ENCODE measurements at regions not wholly inside any gene's neighbourhood (a gene's known extent, or its start where the extent isn't known, plus 50 kb on each side); places are given as distances from the start of the nearest gene placed in this dataset.
A peak's percentile ranks its signal among the peaks of the same experiment; 100 is the strongest.

DNA sequence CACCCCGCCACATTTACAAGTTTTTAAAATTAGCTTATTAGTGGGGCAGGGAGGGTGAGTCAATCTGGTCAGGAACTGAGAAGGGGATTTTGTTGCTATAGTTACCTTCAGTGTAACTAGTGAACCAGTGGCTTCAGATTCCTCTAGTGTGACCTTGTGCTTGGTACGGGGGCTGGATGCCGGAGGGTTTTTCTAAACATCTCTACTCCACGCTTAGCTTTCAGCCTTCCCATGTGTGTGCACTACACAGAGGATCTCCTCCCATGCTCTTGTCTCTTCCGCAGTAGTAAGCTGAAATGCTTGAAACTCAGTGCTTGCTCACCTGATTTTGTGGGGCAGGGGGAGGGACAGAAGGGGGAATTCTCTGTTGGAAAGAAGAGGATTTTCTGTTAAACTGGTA lies 67.9 kb upstream of the AKAP13 start:
- no peak for DNase-seq

DNA sequence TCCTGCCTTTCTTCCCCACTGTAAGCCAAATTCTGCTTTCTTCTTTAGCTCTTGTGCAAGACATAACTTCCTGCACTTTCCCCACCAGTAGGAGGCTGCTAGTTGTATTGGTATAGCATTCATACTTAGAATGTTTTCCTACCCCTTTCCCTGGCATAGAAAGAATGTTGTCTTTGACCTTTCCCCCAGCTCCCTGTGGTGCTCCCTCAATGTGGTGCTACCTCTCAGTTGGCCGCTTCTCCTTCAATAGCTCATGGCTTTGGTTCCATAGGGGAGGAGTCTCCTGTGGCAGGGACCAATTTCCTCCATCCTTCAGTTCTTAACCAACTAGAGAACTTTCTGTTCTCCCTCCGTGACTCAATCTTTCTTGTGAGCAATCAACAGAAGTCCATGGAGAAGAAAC lies 67.5 kb upstream of the AKAP13 start:
- no peak for DNase-seq

DNA sequence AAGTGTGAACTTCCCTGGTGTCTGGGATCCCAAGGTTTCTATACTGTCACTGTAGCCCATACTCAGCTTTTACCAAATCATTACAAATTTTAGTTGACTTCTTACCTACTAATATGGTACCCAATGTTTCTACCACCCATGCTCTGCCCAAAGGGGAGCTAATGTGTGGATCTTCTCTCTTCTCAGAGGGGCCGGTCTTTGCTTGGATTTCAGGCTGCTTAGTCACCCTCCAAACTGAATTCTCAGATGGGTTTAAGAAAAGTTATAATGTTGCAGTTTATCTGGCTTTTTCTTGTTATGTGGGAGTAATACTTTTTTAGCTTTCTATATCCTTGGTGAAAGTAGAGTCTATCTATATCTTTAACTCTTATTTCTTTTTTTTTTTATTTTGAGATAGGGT lies 67.1 kb upstream of the AKAP13 start:
- DNase-seq: no peak

DNA sequence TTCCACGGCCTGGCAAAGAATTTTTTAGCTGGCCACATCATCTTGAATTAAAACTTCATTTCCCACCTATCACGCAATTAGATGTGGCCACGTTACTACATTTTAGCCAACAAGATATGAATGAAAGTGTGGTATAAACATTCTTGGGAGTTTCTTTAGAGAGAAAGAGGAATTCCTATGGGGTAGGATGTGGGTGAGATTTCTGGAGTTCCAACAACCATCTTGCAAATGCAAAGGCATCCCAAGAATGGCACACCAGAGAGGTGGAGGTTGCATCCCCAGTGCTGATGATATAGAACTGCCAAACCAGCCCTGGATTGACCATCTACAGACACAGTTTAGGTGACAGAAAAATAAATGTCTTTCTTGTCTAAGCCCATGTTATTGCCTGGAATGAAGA lies 66.3 kb upstream of the AKAP13 start:
- no peak for DNase-seq

DNA sequence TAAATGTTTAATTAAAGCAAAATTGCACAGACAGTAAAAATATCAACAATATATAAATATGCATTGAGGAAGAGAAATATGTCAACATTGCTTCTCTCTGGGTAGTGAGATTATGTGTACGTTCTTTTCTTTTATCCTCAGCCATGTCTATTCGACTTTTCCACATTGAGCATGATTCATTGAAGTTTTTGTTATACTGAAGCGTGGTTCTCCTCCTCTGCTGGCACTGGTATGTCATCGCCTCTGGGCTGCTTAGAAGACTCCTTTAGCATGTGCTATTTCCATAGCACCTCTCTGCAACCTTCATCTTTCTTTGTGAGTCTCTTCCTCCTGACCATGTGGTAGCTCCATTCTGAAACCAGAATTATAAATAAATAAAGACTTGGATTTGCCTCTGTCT lies 65.8 kb upstream of the AKAP13 start:
- DNase-seq: no peak

DNA sequence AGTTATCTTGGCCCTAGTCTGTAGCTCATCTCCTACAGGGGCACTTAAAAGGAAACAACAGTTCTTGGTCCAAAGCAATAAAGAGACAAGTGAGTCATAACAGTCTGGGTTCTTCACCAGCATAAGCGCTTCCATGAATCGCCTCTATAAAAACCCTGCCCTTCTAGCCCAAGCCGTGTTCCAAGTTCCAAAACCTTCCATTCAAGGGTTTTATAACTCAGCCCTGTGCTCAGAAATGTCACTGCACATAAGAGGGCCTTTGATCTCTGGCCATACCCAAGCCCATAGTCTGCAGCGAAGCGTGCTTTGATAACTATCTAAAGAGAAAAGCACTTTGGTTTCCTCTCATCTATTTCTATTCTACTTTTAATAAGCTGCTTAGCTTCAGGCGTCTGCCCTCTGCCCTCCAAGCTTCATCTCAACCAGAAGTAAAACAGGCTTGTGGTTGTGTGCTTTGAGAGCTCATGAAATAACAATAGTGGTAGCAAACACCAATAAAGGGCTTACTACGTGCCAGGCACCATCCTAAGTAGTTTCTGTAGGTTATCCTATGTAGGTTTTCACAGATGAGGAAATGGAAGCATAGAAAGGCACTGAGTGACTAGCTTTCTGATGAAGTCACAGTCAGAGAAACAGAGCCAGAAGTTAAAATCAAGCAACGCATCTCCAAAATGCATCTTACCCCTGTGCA lies 64.0 kb upstream of the AKAP13 start:
- DNase-seq: peak; percentile 20 to 34

DNA sequence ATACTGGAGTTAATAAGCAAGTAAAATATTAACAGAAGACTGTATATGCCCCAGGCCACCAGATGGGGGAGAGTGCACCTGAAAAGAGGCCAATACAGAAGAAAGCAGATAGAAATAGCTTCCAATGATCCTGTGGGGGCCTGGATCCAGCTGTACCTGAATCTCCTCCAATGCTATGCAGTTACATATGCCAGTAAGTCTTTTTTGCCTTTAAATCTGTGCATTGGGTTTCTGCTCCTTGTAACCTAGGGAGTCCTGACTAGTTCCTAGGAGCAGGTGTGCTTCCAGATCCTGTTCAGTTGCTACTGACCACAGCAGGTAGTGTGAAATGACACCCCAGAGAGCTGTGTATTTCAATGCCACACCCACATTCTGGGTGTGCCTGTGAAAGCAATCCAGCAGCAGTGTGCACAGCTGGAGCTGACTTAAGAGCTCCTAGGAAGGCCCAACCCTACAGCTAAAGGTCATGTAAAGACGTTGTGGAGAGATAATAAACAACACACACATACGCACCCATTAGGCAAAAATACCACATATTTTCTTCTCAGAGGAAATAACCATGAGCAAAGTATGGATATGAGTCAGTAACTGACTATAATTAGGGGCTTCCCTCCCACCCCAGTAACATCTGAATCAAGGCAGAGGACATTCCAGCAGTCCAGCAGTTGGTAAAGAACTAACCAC lies 62.2 kb upstream of the AKAP13 start:
- DNase-seq: no peak

DNA sequence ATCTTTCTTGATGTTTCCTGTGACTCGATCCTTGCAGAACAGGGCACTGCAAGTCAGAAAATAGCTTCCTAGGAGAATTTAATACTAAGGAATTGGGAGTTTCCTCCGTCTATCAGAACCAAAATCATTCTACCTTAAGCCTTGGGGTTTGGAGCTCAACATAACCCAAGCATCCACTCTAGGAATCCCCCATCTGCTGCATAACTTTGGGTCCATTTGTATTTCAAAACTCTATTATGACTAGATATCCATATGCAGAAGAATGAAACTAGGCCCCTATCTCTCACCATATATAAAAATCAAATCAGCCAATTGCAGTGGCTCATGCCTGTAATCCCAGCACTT lies 61.7 kb upstream of the AKAP13 start:
- no peak for DNase-seq

DNA sequence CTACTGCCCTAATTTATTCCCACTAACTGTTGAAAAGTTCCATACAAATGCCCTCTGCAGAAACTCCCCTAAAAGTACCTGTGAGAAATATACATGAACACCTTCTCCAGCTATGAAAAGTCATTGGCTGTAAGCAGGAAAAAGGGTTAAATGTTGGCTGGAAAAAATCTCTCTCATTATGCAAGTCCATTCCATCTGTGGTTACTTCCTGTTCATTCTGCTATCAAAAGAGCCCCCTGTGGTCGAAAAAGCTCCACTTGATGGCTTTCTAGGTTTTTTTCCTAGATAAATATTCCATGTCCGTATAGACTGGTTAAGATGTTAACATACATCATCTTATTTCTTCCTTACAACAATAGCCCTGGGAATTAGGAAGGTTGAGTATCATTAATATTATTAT lies 56.2 kb upstream of the AKAP13 start:
- no peak for DNase-seq

DNA sequence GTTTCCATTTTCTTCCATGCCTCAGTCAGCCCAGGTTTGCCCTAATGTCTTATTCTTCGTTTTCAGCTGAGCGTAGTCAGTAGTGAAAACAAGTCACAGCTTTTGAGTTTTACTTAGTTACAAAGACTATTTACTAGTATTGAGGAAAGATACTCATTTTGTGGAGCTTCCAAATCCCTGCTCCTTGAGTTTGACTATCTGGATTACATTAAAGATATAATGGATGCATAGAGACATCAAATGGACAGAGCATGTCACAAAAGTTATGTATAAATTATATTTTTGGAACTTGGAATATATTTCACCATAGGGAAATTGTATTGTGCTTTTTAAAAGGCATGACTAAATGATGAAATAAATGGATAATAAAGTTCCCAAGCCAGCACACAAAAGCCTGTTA lies 54.6 kb upstream of the AKAP13 start:
- no peak for DNase-seq

DNA sequence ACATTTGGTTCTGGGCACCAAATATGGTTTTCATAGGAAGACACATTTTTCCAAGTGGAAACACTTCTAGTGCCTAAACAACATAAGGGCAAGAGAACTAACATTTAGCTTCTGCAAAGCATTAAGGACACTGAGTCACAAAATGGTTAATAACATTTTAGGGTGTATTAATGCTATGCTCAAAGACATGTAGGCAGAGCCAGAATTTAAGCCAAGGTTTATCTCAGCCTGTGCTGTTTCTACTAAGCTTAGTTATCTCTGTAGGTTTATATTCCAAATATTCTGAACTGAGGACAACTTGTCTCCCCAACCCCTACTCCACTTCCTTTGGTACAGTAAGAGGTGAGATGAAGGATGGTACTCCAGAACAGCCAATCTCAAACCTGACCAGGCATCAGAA lies 54.1 kb upstream of the AKAP13 start:
- DNase-seq: no peak

DNA sequence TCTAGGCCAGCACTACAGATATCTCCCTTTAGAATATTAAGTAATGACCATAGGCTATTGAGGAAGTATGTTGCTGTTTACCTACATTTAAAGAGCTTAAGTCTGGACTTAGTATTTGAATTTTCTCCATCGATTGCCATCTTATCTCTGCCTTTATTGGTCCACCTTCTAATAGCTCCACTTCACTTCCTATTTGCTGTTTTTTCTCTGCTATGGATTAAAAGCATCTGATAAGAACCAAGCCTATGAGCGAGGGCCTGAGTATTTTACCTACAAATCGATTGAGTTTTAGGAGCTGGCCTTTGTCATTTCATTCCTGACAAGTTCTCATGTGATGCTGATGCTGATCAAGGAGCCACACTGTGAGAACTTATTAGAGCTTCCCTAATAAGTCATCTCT lies 52.6 kb upstream of the AKAP13 start:
- no peak for DNase-seq

DNA sequence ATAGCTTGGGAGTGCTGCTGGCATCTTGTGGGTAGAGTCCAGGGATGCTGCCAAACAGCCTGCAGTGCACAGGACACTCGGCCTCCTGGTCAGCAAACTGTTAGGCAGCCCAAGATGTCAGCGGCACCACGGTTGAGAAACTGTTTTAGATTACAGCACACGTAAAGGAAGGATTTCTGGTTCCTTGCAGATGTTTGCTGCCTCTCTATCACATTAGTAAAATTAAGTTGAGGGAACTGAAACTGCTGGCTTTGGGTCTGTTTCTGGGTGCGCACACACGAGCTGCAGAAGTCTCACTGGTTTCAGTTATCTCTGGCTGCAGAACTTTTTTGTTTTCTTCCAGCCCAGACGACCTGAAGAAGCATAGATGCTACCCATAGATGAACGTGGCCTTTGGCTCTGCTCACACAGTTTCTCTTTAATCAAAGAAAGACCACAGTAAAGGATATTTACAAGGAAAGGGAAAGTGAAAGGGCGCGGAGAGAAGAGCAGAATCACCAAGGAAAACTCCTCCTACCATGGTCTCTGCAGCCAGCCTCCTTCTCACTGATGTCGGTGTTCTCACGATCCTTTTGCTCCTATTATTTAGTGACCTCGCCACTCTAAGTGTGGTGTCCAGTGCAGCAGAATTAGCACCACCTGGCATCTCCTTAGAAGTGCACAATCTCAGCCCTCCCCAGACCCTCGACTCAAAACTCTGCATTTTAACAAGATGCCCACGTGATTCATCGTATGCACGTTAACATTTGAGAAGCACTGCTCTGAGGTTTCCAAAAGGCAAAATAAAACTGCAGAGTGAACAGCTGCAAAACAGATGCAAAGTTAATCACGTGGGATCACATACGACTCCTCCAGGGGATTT lies 50.6 kb upstream of the AKAP13 start:
- peak; percentile 18 to 30 for DNase-seq
